GM12878 (cell line): ENCODE measurements at regions not wholly inside any gene's neighbourhood (a gene's known extent, or its start where the extent isn't known, plus 50 kb on each side); places are given as distances from the start of the nearest gene placed in this dataset.

ENCODE experiments used
- ATAC-seq: fragments of 200-7000 bp; cut with Tn5 transposase; 3 replicates; pipeline ENCODE4 v1.9.1; 2020; ENCODE audit warnings: mild to moderate bottlenecking, moderate library complexity
- BruUV-seq: library from RNA; stranded (reverse); fragments of 400-500 nt; replicated peaks from 2 replicates; lab custom pipeline; 2021; lab: Mats Ljungman, UMichigan
- CTCF ChIA-PET: fragments of 300-600 bp; sonication (Branson Sonifier 250); formaldehyde crosslinking; extraction: SDS; loops from one replicate; lab custom pipeline; 2021; ENCODE audit warnings: inconsistent platforms; lab: Yijun Ruan, JAX
- POLR2A ChIA-PET: fragments of 350-600 bp; formaldehyde crosslinking; extraction: SDS; loops from one replicate; lab custom pipeline; 2021; ENCODE audit warnings: inconsistent platforms; lab: Charles Lee
- RAD21 ChIA-PET: fragments of 300-600 bp; sonication (Branson Sonifier 250); formaldehyde crosslinking; loops from one replicate; lab custom pipeline; 2023; ENCODE audit warnings: antibody characterized with exemption; ENCODE audit not compliant: unreplicated experiment; lab: Charles Lee
- SMC1A ChIA-PET: fragments of 300-600 bp; sonication (Branson Sonifier 250); formaldehyde crosslinking; loops from one replicate; lab custom pipeline; 2023; ENCODE audit not compliant: unreplicated experiment, uncharacterized antibody; lab: Charles Lee
- DNase-seq: peaks from one replicate; pipeline ENCODE4 v3.0.0-alpha.2; 2011; ENCODE audit warnings: low read depth, low spot score
- FAIRE-seq: peaks from 3 replicates; lab custom pipeline; 2011; peaks lifted over from hg19 to GRCh38; lab: Jason Lieb, UNC
- H2AFZ ChIP-seq: 2 replicates; pipeline ENCODE4 v1.6.0; 2011; ENCODE audit warnings: low read depth, low read length, control low read depth; ENCODE audit not compliant: control insufficient read depth
- H3K27ac ChIP-seq: 2 replicates; pipeline ENCODE4 v1.5.1; 2011; ENCODE audit warnings: control low read depth; ENCODE audit not compliant: control insufficient read depth, insufficient read depth
- H3K27me3 ChIP-seq, 2 experiments: replicated peaks in 1 of 2; 2 replicates each; pipeline versions ENCODE4 v1.6.0 to v1.6.1; 2011; ENCODE audit warnings: low read length in 1 of 2; ENCODE audit not compliant: control insufficient read depth in 2 of 2, insufficient read depth in 2 of 2
- H3K36me3 ChIP-seq, 2 experiments: 2 replicates each; pipeline ENCODE4 v1.5.1; 2011; ENCODE audit warnings: low read length in 1 of 2; ENCODE audit not compliant: control insufficient read depth in 2 of 2, insufficient read depth in 2 of 2
- H3K4me1 ChIP-seq: 2 replicates; pipeline ENCODE4 v1.6.1; 2011; ENCODE audit warnings: mild to moderate bottlenecking, low read length, moderate library complexity, mixed read lengths; ENCODE audit not compliant: control insufficient read depth, insufficient read depth
- H3K4me2 ChIP-seq: 2 replicates; pipeline ENCODE4 v1.6.0; 2011; ENCODE audit warnings: control low read depth; ENCODE audit not compliant: control insufficient read depth, insufficient read depth
- H3K4me3 ChIP-seq: fragments of 200-600 bp; sonication (generic); 2 replicates; pipeline ENCODE4 v1.5.1; 2016
- H3K79me2 ChIP-seq: 2 replicates; pipeline ENCODE4 v1.6.0; 2011; ENCODE audit warnings: low read length; ENCODE audit not compliant: control insufficient read depth, insufficient read depth
- H3K9ac ChIP-seq: 2 replicates; pipeline ENCODE4 v1.8.0; 2011; ENCODE audit warnings: low read length, control low read depth, mixed read lengths; ENCODE audit not compliant: control insufficient read depth, insufficient read depth
- H3K9me3 ChIP-seq: replicated peaks from 3 replicates; pipeline ENCODE4 v1.5.1; 2011; ENCODE audit warnings: mild to moderate bottlenecking, low read length; ENCODE audit not compliant: control insufficient read depth, insufficient read depth
- H4K20me1 ChIP-seq: 2 replicates; pipeline ENCODE4 v1.6.0; 2011; ENCODE audit not compliant: control insufficient read depth, insufficient read depth
- CHD2 ChIP-seq: IDR thresholded peaks from 2 replicates; pipeline ENCODE4 v1.6.1; 2011; ENCODE audit warnings: low read depth, low read length, improper control_type of control experiment, borderline replicate concordance
- DPF2 ChIP-seq: fragments of 450-650 bp; IDR thresholded peaks from 2 replicates; pipeline ENCODE4 v1.6.1; 2017; ENCODE audit warnings: mild to moderate bottlenecking
- GATAD2B ChIP-seq: fragments of 450-650 bp; conservative IDR thresholded peaks from 2 replicates; pipeline ENCODE4 v1.6.1; 2017; ENCODE audit warnings: low read depth, mild to moderate bottlenecking, moderate library complexity
- HDAC6 ChIP-seq: fragments of 200-600 bp; sonication (generic); IDR thresholded peaks from one replicate; pipeline ENCODE4 v1.8.0; 2017; ENCODE audit warnings: antibody characterized with exemption; ENCODE audit not compliant: unreplicated experiment
- IKZF1 ChIP-seq: fragments of 450-650 bp; conservative IDR thresholded peaks from 2 replicates; pipeline ENCODE4 v1.6.1; 2017; ENCODE audit warnings: antibody characterized with exemption, mild to moderate bottlenecking
- IKZF2 ChIP-seq, 2 experiments: fragments of 450-650 bp; IDR thresholded peaks; 2 replicates each; pipeline ENCODE4 v1.6.1; 2017; ENCODE audit warnings: mild to moderate bottlenecking in 2 of 2, moderate library complexity in 2 of 2
- LARP7 ChIP-seq: fragments of 450-650 bp; IDR thresholded peaks from 2 replicates; pipeline ENCODE4 v1.6.1; 2017; ENCODE audit warnings: mild to moderate bottlenecking
- NKRF ChIP-seq: fragments of 450-650 bp; conservative IDR thresholded peaks from 2 replicates; pipeline ENCODE4 v1.6.1; 2017; ENCODE audit warnings: mild to moderate bottlenecking, moderate library complexity
- RELB ChIP-seq: fragments of 450-650 bp; IDR thresholded peaks from 2 replicates; pipeline ENCODE4 v1.6.1; 2017; ENCODE audit warnings: low read depth, mild to moderate bottlenecking, moderate library complexity
- SMARCA5 ChIP-seq: fragments of 450-650 bp; IDR thresholded peaks from 2 replicates; pipeline ENCODE4 v1.6.1; 2017; ENCODE audit warnings: mild to moderate bottlenecking
- ZNF687 ChIP-seq: fragments of 450-650 bp; IDR thresholded peaks from 2 replicates; pipeline ENCODE4 v1.6.1; 2017; ENCODE audit warnings: mild to moderate bottlenecking, moderate library complexity
- WGBS: methylation state at CpG from one replicate; pipeline ENCODE4 v1.1.6; 2016; ENCODE audit warnings: low lambda C conversion rate; ENCODE audit not compliant: insufficient replicate concordance, insufficient coverage; ENCODE audit errors: missing lambda C conversion rate; 5-methylcytosine and 5-hydroxymethylcytosine counted together
- in situ Hi-C: fragments of 300-500 bp; cut with MboI; formaldehyde crosslinking; loops from 9 replicates; pipeline ENCODE4 v1.14.3; 2018; ENCODE audit warnings: mixed read lengths
- intact Hi-C: fragments of 100-400 bp; cut with micrococcal nuclease; formaldehyde crosslinking; loops from one replicate; pipeline ENCODE4 v1.14.2; 2022; ENCODE audit not compliant: unreplicated experiment

- POLR2A ChIA-PET = interaction anchor here (0.7 to 2.5 kb wide), 5 partner anchors 9 to 73 kb away, joined by 3 to 8 read pairs (median 4); no protein-coding TSS in a partner anchor
Observed at GRCh38 chr2:146807568-146808168, 1037.2 kb upstream of the ACVR2A start.

More at GRCh38 chr2:146807568-146808168, 1037.2 kb upstream of the ACVR2A start:
- intact Hi-C loops (no loop called here), in situ Hi-C loops (no loop called here)
- no peaks in the 10 kb centered on the region for H3K9me3 ChIP-seq
- SMC1A ChIA-PET = interaction anchor here (0.5 to 1.7 kb wide), 8 partner anchors 10 to 125 kb away, joined by 3 to 9 read pairs (median 4); no protein-coding TSS in a partner anchor
- FAIRE-seq = no peak
- H2AFZ ChIP-seq = no peak overlapping the region
- 0 out of 2 replicates have a peak, but pooled peaks have one; percentile 35 for TF ChIP-seq NKRF
- TF ChIP-seq SMARCA5 = 0 out of 2 replicates have a peak, but pooled peaks have one; percentile 10
- TF ChIP-seq GATAD2B = peak; percentile 46; the same call in 1 of the 2 replicates
- TF ChIP-seq RELB = peak; percentile 55; the same call in 1 of the 2 replicates
- TF ChIP-seq IKZF2 (IDR thresholded peaks at IDR 0.05) = peak; percentile 32 to 35; a peak in 1 of 4 replicates
- no peak for TF ChIP-seq CHD2
- 0 out of 2 replicates have a peak, but pooled peaks have one; percentile 52 for TF ChIP-seq LARP7
- TF ChIP-seq DPF2 = peak; percentile 38; the same call in 1 of the 2 replicates
- 0 out of 2 replicates have a peak, but pooled peaks have one; percentile 25 for TF ChIP-seq ZNF687
- TF ChIP-seq IKZF1 = peak; percentile 88
- TF ChIP-seq HDAC6 = no peak
- no peaks in the 10 kb centered on the region for H3K4me1 ChIP-seq
- no peak for DNase-seq
- H3K36me3 ChIP-seq = no peaks in the 10 kb centered on the region
- RAD21 ChIA-PET = interaction anchor here (1.0 to 1.7 kb wide), 3 partner anchors 10 to 87 kb away, joined by 3 to 5 read pairs (median 4); no protein-coding TSS in a partner anchor
- no peak overlapping the region for H3K4me3 ChIP-seq
- CTCF ChIA-PET = interaction anchor here (1.1 kb wide), 1 partner anchor 112 kb away, joined by 4 read pairs; no protein-coding TSS in a partner anchor
- WGBS = 58% methylated on average over 13 of the region's 17 CpGs
- H3K4me2 ChIP-seq = no peak overlapping the region
- H3K27ac ChIP-seq = no peak overlapping the region
- H4K20me1 ChIP-seq = no peaks in the 10 kb centered on the region
- no peak overlapping the region for H3K9ac ChIP-seq
- peak; percentile 84 for ATAC-seq
- no peaks in the 10 kb centered on the region for H3K79me2 ChIP-seq
- H3K27me3 ChIP-seq = no peaks in the 10 kb centered on the region
- no TSS peak for BruUV-seq
